A673 (cell line): ENCODE measurements at regions not wholly inside any gene's neighbourhood (a gene's known extent, or its start where the extent isn't known, plus 50 kb on each side); places are given as distances from the start of the nearest gene placed in this dataset.

Experiments used
- CTCF ChIP-seq: fragments of 300-800, 200-600 bp; sonication (generic); conservative IDR thresholded peaks from 2 replicates; pipeline ENCODE4 v1.5.1; 2017; ENCODE audit warnings: low read depth, mild to moderate bottlenecking, antibody characterized with exemption, low read length, moderate library complexity, mixed read lengths
- EZH2 ChIP-seq: fragments of 200-600 bp; sonication (generic); IDR thresholded peaks from 2 replicates; pipeline ENCODE4 v1.6.1; 2017; ENCODE audit warnings: borderline replicate concordance, low read depth, mild to moderate bottlenecking, mixed read lengths, antibody characterized with exemption, low read length; ENCODE audit not compliant: poor library complexity, severe bottlenecking

GRCh38 chr5:84589926-84590325, 205.2 kb upstream of the EDIL3 start:
- TF ChIP-seq CTCF (no peak), EZH2 (no peak)
